SK-N-DZ (cell line): ENCODE measurements at regions not wholly inside any gene's neighbourhood (a gene's known extent, or its start where the extent isn't known, plus 50 kb on each side); places are given as distances from the start of the nearest gene placed in this dataset.

Experiments used
- DNase-seq: peaks from one replicate; pipeline ENCODE4 v3.0.0-alpha.2; 2015; ENCODE audit warnings: low spot score

DNA sequence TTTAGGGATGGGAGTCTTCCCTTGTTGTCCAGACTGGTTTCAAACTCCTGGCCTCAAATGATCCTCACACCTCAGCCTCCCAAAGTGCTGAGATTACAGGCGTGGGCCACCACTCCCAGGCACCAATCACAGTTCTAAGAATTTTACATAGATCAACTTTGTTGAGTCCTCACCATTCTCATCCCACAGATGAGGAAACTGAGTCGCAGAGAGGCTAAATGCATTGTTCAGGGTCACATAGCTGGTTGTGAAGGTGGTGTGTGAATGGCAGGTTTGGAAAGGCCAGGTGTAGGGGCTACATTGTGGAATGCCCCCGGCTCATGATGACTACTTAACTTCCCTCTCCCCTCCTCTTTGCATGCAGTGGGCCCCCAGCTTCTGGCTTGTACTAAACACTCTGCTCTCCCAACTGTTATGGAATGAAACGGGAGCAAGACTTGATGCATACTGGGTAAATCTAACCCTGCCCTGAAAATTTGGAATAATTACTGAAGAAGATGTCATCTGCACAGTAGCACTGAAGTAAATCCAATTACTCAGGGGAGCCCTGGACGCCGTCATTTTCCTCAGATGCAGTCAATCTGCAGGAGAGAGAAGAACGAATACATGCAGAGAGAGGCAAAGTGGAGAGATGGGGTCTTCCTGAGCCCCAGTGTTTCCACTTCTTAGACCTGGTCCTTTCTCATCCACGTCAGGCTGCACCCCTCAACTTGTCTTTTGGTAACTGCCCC, 102.3 kb upstream of the ZNF217 start:
- peak; percentile 93 for DNase-seq

GRCh38 chr20:53693262-53693871, 99.7 kb upstream of the ZNF217 start:
- no peak for DNase-seq

- DNase-seq: no peak
Observed at GRCh38 chr20:53692465-53693067, 98.9 kb upstream of the ZNF217 start.

DNA sequence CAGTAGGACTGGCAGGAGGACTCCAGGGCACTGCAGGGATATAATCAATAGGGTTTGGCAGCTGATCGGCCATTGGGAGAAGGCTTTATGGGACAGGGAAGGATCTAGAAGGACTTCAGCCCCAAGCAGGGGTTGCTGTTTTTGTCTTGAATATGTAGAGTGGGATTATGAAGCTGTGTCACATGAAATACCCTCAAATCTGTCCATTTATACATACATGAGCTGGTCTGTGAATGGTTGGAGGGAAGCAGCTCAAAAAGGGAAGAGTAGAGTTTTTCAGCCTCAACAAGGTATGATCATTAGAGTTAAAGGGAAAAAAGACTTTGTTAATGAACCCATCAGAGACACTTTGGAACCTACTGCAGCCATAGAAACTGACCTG, 98.2 kb upstream of the ZNF217 start:
- no peak for DNase-seq

GRCh38 chr20:53691060-53691810, 97.6 kb upstream of the ZNF217 start:
- no peak for DNase-seq

DNA sequence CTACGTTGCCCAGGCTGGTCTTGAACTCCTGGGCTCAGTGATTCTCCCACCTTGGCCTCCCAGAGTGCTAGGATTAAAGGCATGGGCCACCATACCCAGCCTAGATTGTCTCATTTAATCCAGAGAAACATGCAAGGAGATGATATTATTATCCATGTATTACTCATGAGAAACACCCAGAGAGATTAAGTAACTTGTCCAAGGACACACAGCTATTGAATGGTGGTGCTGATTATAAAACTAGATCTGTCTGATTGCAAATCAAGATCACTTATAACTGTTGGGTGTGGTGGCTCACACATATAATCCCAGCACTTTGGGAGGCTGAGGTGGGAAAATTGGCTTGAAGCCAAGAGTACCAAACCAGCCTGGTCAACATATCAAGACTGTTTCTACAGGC, 94.4 kb upstream of the ZNF217 start:
- DNase-seq: no peak

- DNase-seq: no peak
Observed at GRCh38 chr20:53685070-53685595, 91.5 kb upstream of the ZNF217 start.

DNA sequence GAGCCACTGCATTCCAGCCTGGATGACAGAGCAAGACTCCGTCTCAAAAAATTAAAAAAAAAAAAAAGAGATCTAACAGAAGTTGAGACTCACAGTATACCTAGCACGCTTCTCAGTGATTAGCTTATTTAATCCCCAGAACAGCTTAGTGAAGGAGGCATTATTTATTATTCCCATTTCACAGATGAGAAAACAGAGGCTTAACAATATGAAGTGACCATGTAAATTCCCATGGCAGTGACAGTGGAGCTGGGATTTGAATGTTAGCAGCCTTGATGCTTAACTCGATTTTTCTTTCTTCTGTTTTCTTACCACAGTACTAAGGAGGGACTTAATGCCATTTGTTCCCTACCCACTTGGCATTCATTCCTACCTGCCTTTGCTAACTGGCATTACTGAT, 89.9 kb upstream of the ZNF217 start:
- no peak for DNase-seq

- no peak for DNase-seq
Observed at GRCh38 chr20:53681352-53682212, 87.9 kb upstream of the ZNF217 start.

DNA sequence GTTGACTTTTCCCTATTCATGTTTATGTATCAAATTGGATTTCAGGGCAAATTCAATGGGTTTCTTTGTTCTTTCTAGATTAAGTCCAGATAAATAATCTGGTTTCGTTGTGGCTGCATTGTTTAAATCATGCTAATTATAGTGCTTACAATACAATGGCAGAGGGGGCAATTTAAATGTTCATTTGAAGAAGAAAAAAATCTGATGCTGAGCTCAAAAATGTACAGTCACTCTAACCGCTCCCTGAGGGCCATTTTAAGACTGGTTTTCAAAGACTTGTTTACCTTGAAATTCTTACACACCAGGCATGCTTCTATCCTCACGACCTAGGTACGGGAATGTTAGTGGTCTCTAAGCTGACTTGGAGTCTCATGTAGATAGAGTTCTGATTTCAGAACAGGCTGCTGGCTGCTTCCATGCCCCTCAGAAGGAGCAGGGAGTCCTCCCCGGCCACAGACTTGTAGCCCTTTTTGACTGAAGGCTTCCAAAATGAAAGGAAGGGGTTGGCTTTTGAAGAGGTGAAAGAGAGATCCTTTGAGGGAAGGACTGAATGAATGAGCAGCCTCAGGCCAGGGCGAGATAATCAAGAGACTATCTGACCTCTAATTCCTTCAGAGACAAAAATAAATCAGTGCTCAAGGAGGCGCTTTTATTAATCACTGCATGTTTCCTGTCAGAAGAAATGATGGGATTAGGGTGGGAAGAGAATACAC, 86.1 kb upstream of the ZNF217 start:
- no peak for DNase-seq

DNA sequence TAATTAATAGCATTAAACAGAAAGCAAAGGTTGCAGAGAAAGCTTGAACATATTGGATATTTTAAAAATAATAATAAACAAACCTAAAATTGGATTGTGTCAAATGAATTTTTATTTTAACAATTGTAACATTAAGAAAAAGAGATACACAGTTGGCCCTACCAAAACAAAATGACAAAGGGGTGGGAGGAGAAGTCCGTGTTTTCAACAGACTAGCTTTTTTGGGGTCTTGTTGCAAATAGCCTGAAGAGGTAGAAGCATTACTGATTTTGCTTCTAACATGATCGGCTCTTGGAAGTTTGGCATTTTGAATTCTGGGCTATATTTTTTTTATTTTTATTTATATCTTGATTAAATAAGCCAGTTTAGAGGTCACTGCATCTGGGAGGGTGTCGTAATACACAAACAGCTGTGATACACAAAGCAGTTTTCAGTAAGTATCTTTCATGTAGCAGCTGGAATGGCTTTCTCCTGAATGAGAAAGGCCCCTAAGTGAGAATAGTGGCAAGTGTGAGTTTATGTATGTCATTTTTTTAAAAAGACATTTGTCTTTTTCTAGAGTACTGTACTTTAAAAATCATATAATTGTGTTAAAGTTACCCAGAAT, 85.5 kb upstream of the ZNF217 start:
- DNase-seq: no peak

- DNase-seq: no peak
Observed at GRCh38 chr20:53678315-53678989, 84.8 kb upstream of the ZNF217 start.

- DNase-seq: peak; percentile 78
Observed at GRCh38 chr20:53677447-53678314, 84.0 kb upstream of the ZNF217 start.

- DNase-seq: no peak
Observed at GRCh38 chr20:53676987-53677386, 83.3 kb upstream of the ZNF217 start.

DNA sequence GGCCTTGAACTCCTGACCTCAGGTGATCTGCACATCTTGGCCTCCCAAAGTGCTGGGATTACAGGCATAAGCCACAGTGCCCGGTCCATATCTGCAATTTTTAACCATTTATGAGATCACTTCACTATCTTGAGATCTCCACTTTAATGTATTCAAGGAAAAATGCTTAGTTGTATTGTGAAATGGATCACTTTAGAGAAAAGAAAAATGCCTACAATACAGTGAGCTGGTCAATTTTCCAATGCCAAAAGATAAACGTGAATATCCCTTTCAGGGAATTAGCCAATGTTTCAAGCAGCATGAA, 82.8 kb upstream of the ZNF217 start:
- DNase-seq: no peak

DNA sequence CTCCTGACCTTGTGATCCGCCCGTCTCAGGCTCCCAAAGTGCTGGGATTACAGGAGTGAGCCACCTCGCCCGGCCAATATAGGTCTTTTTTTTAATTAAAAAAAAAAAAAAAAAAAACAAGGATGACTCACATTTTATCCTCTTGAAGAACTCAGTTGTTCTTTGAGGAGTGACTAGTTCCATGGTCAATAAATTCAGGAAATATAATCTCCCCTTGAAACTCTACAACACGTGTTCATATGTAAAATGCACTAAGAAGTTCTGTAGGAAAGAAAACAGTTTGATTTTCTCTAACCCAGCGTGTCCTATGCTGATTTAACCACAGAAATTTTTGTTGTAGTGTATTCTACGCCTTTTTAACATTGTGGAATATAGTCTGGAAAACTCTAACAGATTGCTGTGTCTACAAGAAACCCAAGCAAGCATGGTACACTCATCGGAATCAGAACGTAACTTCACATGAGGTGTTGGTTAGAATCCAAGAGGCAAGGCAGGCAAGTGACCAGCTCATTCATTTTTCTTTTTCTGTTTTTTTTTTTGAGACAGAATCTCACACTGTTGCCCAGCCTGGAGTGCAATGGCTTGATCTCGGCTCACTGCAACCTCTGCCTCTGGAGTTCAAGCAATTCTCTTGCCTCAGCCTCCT, 79.0 kb upstream of the ZNF217 start:
- no peak for DNase-seq

DNA sequence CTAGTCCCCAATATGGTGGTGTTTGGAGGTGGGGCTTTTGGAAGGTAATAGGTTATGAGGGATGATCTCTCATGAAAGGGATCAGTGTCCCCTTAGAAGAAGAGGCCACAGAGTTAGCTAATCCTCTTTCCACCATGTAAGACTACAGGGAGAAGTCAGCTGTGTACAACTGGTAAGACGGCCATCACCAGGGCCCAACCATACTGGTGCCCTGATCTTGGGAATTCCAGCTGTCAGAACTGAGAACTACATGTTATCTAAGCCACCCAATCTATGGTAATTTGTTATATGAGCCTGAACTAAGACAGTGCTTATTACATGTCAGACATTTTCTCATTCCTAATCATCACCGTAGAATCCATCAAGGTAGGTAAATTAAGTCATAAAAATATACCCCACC, 77.7 kb upstream of the ZNF217 start:
- no peak for DNase-seq
